ENCODE measurements at regions not wholly inside any gene's neighbourhood (a gene's known extent, or its start where the extent isn't known, plus 50 kb on each side); places are given as distances from the start of the nearest gene placed in this dataset.

GRCh38 chr5:155728857-155729683, 597.9 kb upstream of the SGCD start (continued):
- TF ChIP-seq RNF219 (CRISPR knock-in tag; IDR thresholded peaks at IDR 0.05): no peak
- no peak for TF ChIP-seq CHD2 (IDR thresholded peaks at IDR 0.05; ENCODE audit: low read depth, low read length)
- no peak for TF ChIP-seq SMAD3 (CRISPR knock-in tag; conservative IDR thresholded peaks at IDR 0.05)
- no peak for TF ChIP-seq CXXC5 (CRISPR knock-in tag; IDR thresholded peaks at IDR 0.05)
- TF ChIP-seq ARID1B (IDR thresholded peaks at IDR 0.05): no peak
- no peak for TF ChIP-seq MTA3 (IDR thresholded peaks at IDR 0.05; ENCODE audit: borderline replicate concordance)

GRCh38 chr5:155729684-155730059, 597.3 kb upstream of the SGCD start:
- Histone ChIP-seq H3K79me2 (ENCODE audit: control insufficient read depth, insufficient read depth, low read length) (no peaks in the 10 kb centered on the region), H3K36me3 (ENCODE audit: control insufficient read depth, insufficient read depth, low read length) (no peaks in the 10 kb centered on the region), H2AFZ (ENCODE audit: low read depth, low read length) (no peak overlapping the region), H3K4me1 (replicated peaks in 1 of 2; ENCODE audit: control insufficient read depth in 2 of 2, insufficient read depth in 2 of 2, low read length in 2 of 2) (no peaks in the 10 kb centered on the region), H3K4me3 (no peak overlapping the region), H3K9me1 (ENCODE audit: control insufficient read depth, insufficient read depth, low read length) (no peaks in the 10 kb centered on the region), H3K27ac (ENCODE audit: extremely low read depth, low read depth, low read length) (no peak overlapping the region), H3K9ac (ENCODE audit: insufficient read depth in 1 of 2, low read depth in 2 of 2, low read length in 2 of 2) (no peak overlapping the region), H3K9me3 (replicated peaks; ENCODE audit: control insufficient read depth, insufficient read depth, low read depth, low read length) (no peaks in the 10 kb centered on the region), H4K20me1 (replicated peaks; ENCODE audit: control insufficient read depth, insufficient read depth, low read length) (no peaks in the 10 kb centered on the region), H3K4me2 (ENCODE audit: insufficient read depth, low read length) (no peak overlapping the region), H3K27me3 (ENCODE audit: control insufficient read depth in 2 of 2, insufficient read depth in 2 of 2, low read length in 2 of 2) (no peaks in the 10 kb centered on the region)
- ChIA-PET POLR2A (no interaction called here), CTCF (ENCODE audit: low intra/inter-chr PET ratio) (no interaction called here)
- DNase-seq (ENCODE audit: extremely low read depth in 1 of 4, low spot score in 3 of 4): no peak
- intact Hi-C loops (cut with micrococcal nuclease) (no loop called here), in situ Hi-C loops (cut with MboI) (no loop called here)
- FAIRE-seq: no peak
- whole genome bisulfite sequencing (ENCODE audit: insufficient coverage, low coverage, missing lambda C conversion rate): 5% methylated on average over 13 of the region's 13 CpGs
- ATAC-seq: no peak
- no TSS peak for BruUV-seq (replicated peaks)
- TF ChIP-seq DNMT1 (IDR thresholded peaks at IDR 0.05) (no peak), POU5F1 (IDR thresholded peaks at IDR 0.05; ENCODE audit: borderline replicate concordance, low read depth, low read length, partially characterized antibody) (no peak), BHLHE40 (IDR thresholded peaks at IDR 0.05; ENCODE audit: low read length) (no peak), CSDE1 (IDR thresholded peaks at IDR 0.05) (no peak), BCOR (IDR thresholded peaks at IDR 0.05) (no peak), ZNF197 (CRISPR knock-in tag; IDR thresholded peaks at IDR 0.05; ENCODE audit: low read depth) (no peak), NFRKB (IDR thresholded peaks at IDR 0.05; ENCODE audit: low read depth) (no peak), PREB (CRISPR knock-in tag; IDR thresholded peaks at IDR 0.05) (no peak), IRF1 (CRISPR knock-in tag; IDR thresholded peaks at IDR 0.05; ENCODE audit: borderline replicate concordance) (no peak), BRD9 (IDR thresholded peaks at IDR 0.05; ENCODE audit: low read depth, partially characterized antibody) (no peak), PTBP1 (IDR thresholded peaks at IDR 0.05; ENCODE audit: low read depth, low read length) (no peak)
